Activated naive CD8-positive, alpha-beta T cell treated with anti-CD3 and anti-CD28 coated beads for 36 hours (primary cell): ENCODE measurements at regions not wholly inside any gene's neighbourhood (a gene's known extent, or its start where the extent isn't known, plus 50 kb on each side); places are given as distances from the start of the nearest gene placed in this dataset.
"Not testable (repeated sequence)": the region's sequence is repeated elsewhere in the genome, so short reads cannot be mapped to it uniquely, and the experiment has no call there.

Experiments
- DNase-seq: peaks from one replicate; pipeline ENCODE4 v3.0.0; 2021
- H3K27ac Mint-ChIP-seq: one replicate; pipeline ENCODE4 v1.8.0; 2022; ENCODE audit warnings: mild to moderate bottlenecking, moderate library complexity, mixed read lengths
- H3K27me3 Mint-ChIP-seq: one replicate; pipeline ENCODE4 v1.8.0; 2022; ENCODE audit warnings: mild to moderate bottlenecking, mixed read lengths
- H3K36me3 Mint-ChIP-seq: one replicate; pipeline ENCODE4 v1.8.0; 2021; ENCODE audit warnings: mild to moderate bottlenecking, mixed read lengths
- H3K4me1 Mint-ChIP-seq: one replicate; pipeline ENCODE4 v1.8.0; 2021; ENCODE audit warnings: mixed read lengths
- H3K4me3 Mint-ChIP-seq: one replicate; pipeline ENCODE4 v1.8.0; 2022; ENCODE audit warnings: mild to moderate bottlenecking, moderate library complexity, mixed read lengths
- H3K9me3 Mint-ChIP-seq: one replicate; pipeline ENCODE4 v1.8.0; 2022; ENCODE audit warnings: mixed read lengths

GRCh38 chr7:8985255-8985654, 551.8 kb downstream of the NXPH1 start:
- no peak for DNase-seq
- no peaks in the 10 kb centered on the region for H3K4me1 Mint-ChIP-seq
- H3K27ac Mint-ChIP-seq, result no peak overlapping the region
- no peak overlapping the region for H3K4me3 Mint-ChIP-seq
- peaks cover 2% of the 10 kb centered on the region for H3K9me3 Mint-ChIP-seq
- no peaks in the 10 kb centered on the region for H3K36me3 Mint-ChIP-seq
- H3K27me3 Mint-ChIP-seq, result no peaks in the 10 kb centered on the region

- Mint-ChIP-seq H3K36me3 (no peaks in the 10 kb centered on the region), H3K4me1 (no peaks in the 10 kb centered on the region), H3K9me3 (peaks cover 4% of the 10 kb centered on the region), H3K4me3 (no peak overlapping the region), H3K27ac (no peak overlapping the region), H3K27me3 (no peaks in the 10 kb centered on the region)
- DNase-seq, result no peak
Measured at GRCh38 chr7:8988267-8988666, 554.9 kb downstream of the NXPH1 start.

- Mint-ChIP-seq H3K36me3 (no peaks in the 10 kb centered on the region), H3K27me3 (no peaks in the 10 kb centered on the region), H3K4me1 (no peaks in the 10 kb centered on the region), H3K4me3 (no peak overlapping the region), H3K9me3 (peaks cover 9% of the 10 kb centered on the region), H3K27ac (no peak overlapping the region)
- DNase-seq, result no peak
Measured at GRCh38 chr7:8991159-8991558, 557.8 kb downstream of the NXPH1 start.

GRCh38 chr7:8998762-8999161, 565.4 kb downstream of the NXPH1 start:
- Mint-ChIP-seq H3K27ac (no peak overlapping the region), H3K27me3 (no peaks in the 10 kb centered on the region), H3K36me3 (no peaks in the 10 kb centered on the region), H3K4me3 (no peak overlapping the region), H3K4me1 (no peaks in the 10 kb centered on the region), H3K9me3 (peaks cover 6% of the 10 kb centered on the region)
- no peak for DNase-seq

- Mint-ChIP-seq H3K4me3 (no peak overlapping the region), H3K27me3 (no peaks in the 10 kb centered on the region), H3K9me3 (peaks cover 2% of the 10 kb centered on the region), H3K36me3 (no peaks in the 10 kb centered on the region), H3K4me1 (no peaks in the 10 kb centered on the region), H3K27ac (no peak overlapping the region)
- no peak for DNase-seq
Measured at GRCh38 chr7:9013940-9014339, 580.5 kb downstream of the NXPH1 start.

- DNase-seq, result no peak
- no peaks in the 10 kb centered on the region for H3K4me1 Mint-ChIP-seq
- H3K9me3 Mint-ChIP-seq, result no peaks in the 10 kb centered on the region
- H3K36me3 Mint-ChIP-seq, result no peaks in the 10 kb centered on the region
- H3K27me3 Mint-ChIP-seq, result no peaks in the 10 kb centered on the region
- no peak overlapping the region for H3K27ac Mint-ChIP-seq
- H3K4me3 Mint-ChIP-seq, result no peak overlapping the region
Measured at GRCh38 chr7:9017286-9017685, 583.9 kb downstream of the NXPH1 start.

GRCh38 chr7:9022456-9022855, 589.0 kb downstream of the NXPH1 start:
- Mint-ChIP-seq H3K9me3 (peaks cover 1% of the 10 kb centered on the region), H3K4me1 (no peaks in the 10 kb centered on the region), H3K27ac (no peak overlapping the region), H3K36me3 (no peaks in the 10 kb centered on the region), H3K4me3 (no peak overlapping the region), H3K27me3 (no peaks in the 10 kb centered on the region)
- no peak for DNase-seq

- no peaks in the 10 kb centered on the region for H3K36me3 Mint-ChIP-seq
- H3K27me3 Mint-ChIP-seq, result no peaks in the 10 kb centered on the region
- no peak overlapping the region for H3K4me3 Mint-ChIP-seq
- no peaks in the 10 kb centered on the region for H3K4me1 Mint-ChIP-seq
- no peak overlapping the region for H3K27ac Mint-ChIP-seq
- DNase-seq, result no peak
- peaks cover 1% of the 10 kb centered on the region for H3K9me3 Mint-ChIP-seq
Measured at GRCh38 chr7:9023675-9024294, 590.4 kb downstream of the NXPH1 start.

- Mint-ChIP-seq H3K36me3 (no peaks in the 10 kb centered on the region), H3K9me3 (peaks cover 1% of the 10 kb centered on the region), H3K4me3 (no peak overlapping the region), H3K27me3 (no peaks in the 10 kb centered on the region), H3K27ac (no peak overlapping the region), H3K4me1 (no peaks in the 10 kb centered on the region)
- no peak for DNase-seq
Measured at GRCh38 chr7:9026121-9026520, 592.7 kb downstream of the NXPH1 start.

- no peak overlapping the region for H3K27ac Mint-ChIP-seq
- H3K36me3 Mint-ChIP-seq, result no peaks in the 10 kb centered on the region
- no peak overlapping the region for H3K4me3 Mint-ChIP-seq
- H3K9me3 Mint-ChIP-seq, result peaks cover 1% of the 10 kb centered on the region
- H3K27me3 Mint-ChIP-seq, result no peaks in the 10 kb centered on the region
- H3K4me1 Mint-ChIP-seq, result no peaks in the 10 kb centered on the region
- DNase-seq, result no peak
Measured at GRCh38 chr7:9028012-9028411, 594.6 kb downstream of the NXPH1 start.

GRCh38 chr7:9029681-9030530, 596.5 kb downstream of the NXPH1 start:
- no peaks in the 10 kb centered on the region for H3K4me1 Mint-ChIP-seq
- no peaks in the 10 kb centered on the region for H3K36me3 Mint-ChIP-seq
- no peaks in the 10 kb centered on the region for H3K27me3 Mint-ChIP-seq
- no peak overlapping the region for H3K27ac Mint-ChIP-seq
- DNase-seq, result no peak
- H3K9me3 Mint-ChIP-seq, result no peaks in the 10 kb centered on the region
- no peak overlapping the region for H3K4me3 Mint-ChIP-seq

GRCh38 chr7:9030976-9031375, 597.6 kb downstream of the NXPH1 start:
- no peaks in the 10 kb centered on the region for H3K4me1 Mint-ChIP-seq
- H3K9me3 Mint-ChIP-seq, result no peaks in the 10 kb centered on the region
- no peak overlapping the region for H3K27ac Mint-ChIP-seq
- no peak overlapping the region for H3K4me3 Mint-ChIP-seq
- DNase-seq, result no peak
- H3K27me3 Mint-ChIP-seq, result no peaks in the 10 kb centered on the region
- no peaks in the 10 kb centered on the region for H3K36me3 Mint-ChIP-seq

- H3K27me3 Mint-ChIP-seq, result no peaks in the 10 kb centered on the region
- DNase-seq, result no peak
- no peak overlapping the region for H3K4me3 Mint-ChIP-seq
- no peaks in the 10 kb centered on the region for H3K4me1 Mint-ChIP-seq
- no peaks in the 10 kb centered on the region for H3K36me3 Mint-ChIP-seq
- H3K27ac Mint-ChIP-seq, result no peak overlapping the region
- H3K9me3 Mint-ChIP-seq, result no peaks in the 10 kb centered on the region
Measured at GRCh38 chr7:9031386-9031785, 598.0 kb downstream of the NXPH1 start.

GRCh38 chr7:9036080-9036479, 602.7 kb downstream of the NXPH1 start:
- H3K27me3 Mint-ChIP-seq, result no peaks in the 10 kb centered on the region
- no peaks in the 10 kb centered on the region for H3K4me1 Mint-ChIP-seq
- H3K36me3 Mint-ChIP-seq, result no peaks in the 10 kb centered on the region
- H3K4me3 Mint-ChIP-seq, result no peak overlapping the region
- H3K27ac Mint-ChIP-seq, result no peak overlapping the region
- H3K9me3 Mint-ChIP-seq, result no peaks in the 10 kb centered on the region
- no peak for DNase-seq

GRCh38 chr7:9071160-9071762, 637.9 kb downstream of the NXPH1 start:
- DNase-seq, result no peak
- Mint-ChIP-seq H3K27ac (no peak overlapping the region), H3K4me1 (no peaks in the 10 kb centered on the region), H3K27me3 (no peaks in the 10 kb centered on the region), H3K4me3 (no peak overlapping the region), H3K9me3 (peaks cover 10% of the 10 kb centered on the region), H3K36me3 (no peaks in the 10 kb centered on the region)

GRCh38 chr7:9075774-9076173, 642.4 kb downstream of the NXPH1 start:
- H3K27me3 Mint-ChIP-seq, H3K4me3 Mint-ChIP-seq, H3K27ac Mint-ChIP-seq, DNase-seq, H3K9me3 Mint-ChIP-seq, H3K36me3 Mint-ChIP-seq, H3K4me1 Mint-ChIP-seq: not testable (repeated sequence)
